ENCODE measurements at regions not wholly inside any gene's neighbourhood (a gene's known extent, or its start where the extent isn't known, plus 50 kb on each side); places are given as distances from the start of the nearest gene placed in this dataset.
A peak's percentile ranks its signal among the peaks of the same experiment; 100 is the strongest.
"Not testable (repeated sequence)": the region's sequence is repeated elsewhere in the genome, so short reads cannot be mapped to it uniquely, and the experiment has no call there.

DNA sequence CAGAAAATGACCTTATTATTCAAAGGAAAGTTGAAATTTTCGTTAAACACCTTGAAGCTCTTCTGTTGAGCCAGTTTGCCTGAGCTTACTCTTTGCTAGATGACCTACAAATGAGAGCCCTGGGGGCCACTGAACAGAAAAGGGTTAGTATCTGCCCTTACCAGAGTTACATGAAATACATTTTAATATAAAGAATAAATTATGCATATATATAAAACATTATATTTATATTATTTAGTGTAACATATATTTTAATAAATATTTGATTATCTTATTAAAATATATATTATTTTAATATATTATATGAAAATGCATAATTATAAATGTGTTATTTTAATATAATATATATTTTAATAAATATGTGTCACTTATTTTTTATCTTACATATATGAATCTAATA, 628.4 kb upstream of the TPK1 start:
- no peak for DNase-seq (ENCODE audit: low read depth)

DNA sequence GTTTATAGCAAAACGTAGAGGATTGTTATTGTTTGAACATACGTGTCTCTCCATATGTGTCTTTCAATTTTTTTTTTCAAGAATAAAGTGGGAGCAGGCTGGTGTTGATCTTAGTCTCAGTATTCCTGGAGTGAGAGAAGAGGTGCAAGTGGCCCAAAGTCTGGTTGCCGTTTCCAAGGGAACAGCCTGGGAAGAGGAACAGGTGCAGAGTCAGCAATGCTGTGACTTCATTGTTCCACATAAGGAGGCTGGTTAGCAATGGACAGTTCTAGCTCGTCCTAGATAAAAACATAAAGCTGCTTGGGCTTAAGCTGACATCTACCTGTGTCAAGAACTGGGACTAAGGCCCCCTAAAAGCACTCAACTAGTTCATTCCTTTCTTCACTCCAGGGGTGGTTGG, 626.6 kb upstream of the TPK1 start:
- DNase-seq (ENCODE audit: low read depth): no peak

DNA sequence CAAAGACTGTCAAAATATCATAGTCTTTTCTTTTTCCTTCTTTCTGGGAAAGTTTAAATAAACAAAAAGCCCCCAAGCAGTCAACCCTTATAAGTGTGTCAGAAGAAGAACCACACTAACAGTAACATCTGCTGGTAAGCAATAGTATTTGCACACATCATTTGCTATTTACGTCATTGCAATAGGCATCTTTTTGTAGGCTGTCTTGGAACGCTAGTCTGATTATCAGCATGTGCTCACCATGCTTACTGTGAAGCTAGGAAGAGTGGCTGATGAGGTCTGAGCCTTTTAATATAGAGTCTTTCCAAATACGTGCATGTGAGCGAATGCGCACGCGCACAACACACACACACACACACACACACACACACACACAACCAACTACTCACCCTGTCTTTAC, 599.0 kb upstream of the TPK1 start:
- DNase-seq (ENCODE audit: low read depth): no peak

DNA sequence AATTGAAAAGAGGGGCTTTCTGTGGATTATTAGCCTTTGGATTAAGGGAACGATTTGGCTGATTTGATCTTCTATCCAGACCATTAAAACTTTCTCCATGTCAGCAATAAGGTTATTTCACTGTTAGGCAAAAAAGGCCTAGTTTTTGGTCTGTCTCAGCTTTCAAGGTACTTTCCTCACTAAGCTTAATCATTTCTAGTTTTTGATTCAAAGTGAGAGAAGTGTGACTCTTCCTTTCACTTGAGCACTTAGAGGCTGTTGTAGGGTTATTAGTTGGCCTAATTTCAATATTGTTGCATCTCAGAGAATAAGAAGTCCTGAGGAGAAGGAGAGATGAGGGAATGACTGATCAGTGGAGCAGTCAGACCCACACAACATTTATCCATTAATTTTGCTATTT, 596.0 kb upstream of the TPK1 start:
- no peak for DNase-seq (ENCODE audit: low read depth)

DNA sequence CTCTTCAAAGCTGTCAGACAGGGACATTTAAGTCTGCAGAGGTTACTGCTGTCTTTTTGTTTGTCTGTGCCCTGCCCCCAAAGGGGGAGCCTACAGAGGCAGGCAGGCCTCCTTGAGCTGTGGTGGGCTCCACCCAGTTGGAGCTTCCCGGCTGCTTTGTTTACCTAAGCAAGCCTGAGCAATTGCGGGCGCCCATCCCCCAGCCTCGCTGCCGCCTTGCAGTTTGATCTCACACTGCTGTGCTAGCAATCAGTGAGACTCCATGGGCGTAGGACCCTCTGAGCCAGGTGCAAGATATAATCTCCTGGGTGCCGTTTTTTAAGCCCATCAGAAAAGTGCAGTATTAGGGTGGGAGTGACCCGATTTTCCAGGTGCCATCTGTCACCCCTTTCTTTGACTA, 582.6 kb upstream of the TPK1 start:
- DNase-seq (ENCODE audit: low read depth): not testable (repeated sequence)

DNA sequence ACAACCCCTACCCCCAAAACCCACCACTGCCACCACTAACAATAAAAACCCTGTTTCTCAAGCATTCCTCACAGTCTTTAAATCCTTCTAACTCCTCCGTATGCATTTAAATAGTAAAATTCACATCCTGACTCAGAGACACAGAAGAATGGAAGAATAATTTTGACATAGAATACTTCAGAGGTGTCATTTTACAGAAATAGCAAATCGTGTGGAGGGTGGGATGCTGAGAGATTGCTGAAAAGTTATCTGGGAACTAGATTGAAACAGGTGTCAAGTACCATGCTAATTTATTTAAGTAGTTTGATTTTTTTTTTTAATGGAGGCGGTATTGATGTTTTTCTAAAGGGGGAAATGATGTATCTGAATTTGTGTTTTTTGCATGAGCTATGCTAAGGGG, 575.2 kb upstream of the TPK1 start:
- DNase-seq (ENCODE audit: low read depth): no peak

DNA sequence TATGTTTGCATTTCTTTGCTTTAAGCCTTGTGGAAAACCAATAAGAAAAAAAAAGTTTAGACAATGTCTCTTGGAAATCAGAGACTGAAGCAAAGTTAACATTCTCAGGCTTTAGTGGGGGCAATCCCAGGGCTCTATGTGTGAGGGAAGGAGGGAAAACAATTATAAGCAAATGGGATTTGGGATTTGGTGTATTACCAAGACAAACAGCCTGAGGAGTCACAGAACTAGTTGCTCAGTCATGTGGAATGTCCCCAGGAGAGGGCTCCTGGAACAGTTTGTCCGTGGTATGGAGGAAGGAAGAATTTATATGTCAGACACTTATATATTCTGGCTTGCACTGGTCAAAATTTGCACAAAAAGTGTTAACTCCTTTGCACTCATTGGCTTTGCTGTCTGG, 562.9 kb upstream of the TPK1 start:
- DNase-seq (ENCODE audit: low read depth): peak; percentile 41

DNA sequence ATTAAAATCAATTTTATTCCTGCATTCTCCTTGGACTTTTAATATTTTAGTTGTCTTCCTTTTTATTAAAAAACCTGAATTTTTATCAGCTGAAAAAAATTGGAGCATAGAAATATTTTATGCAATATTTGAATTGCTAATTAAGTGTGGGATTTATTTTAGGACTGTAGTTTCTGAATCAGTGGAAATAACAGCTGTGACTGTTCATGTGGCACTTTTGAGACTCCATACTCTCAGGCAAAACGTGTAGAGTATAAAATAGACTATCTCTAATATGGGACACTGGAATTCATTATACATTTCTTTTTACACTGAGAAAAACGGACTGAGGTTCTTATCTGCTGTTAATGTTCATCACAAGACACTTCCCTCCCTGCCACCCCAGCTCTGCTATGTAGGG, 558.3 kb upstream of the TPK1 start:
- no peak for DNase-seq (ENCODE audit: low read depth)

DNA sequence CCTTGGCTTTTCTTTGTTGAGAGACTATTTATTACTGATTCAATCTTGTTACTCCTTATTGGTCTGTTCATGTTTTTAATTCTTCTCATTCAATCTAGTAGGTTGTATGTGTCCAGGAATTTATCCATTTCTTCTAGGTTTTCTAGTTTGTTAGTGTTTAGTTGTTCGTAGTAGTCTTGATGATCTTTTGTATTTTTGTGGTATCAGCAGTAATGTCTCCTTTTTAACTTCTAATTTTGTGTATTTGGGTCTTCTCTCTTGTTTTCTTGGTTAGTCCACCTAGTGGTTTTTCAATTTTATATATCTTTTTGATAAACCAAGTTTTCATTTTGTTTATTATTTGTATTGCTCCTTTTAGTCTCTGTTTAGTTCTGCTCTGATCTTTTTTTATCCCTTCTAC, 546.9 kb upstream of the TPK1 start:
- no peak for DNase-seq (ENCODE audit: low read depth)

DNA sequence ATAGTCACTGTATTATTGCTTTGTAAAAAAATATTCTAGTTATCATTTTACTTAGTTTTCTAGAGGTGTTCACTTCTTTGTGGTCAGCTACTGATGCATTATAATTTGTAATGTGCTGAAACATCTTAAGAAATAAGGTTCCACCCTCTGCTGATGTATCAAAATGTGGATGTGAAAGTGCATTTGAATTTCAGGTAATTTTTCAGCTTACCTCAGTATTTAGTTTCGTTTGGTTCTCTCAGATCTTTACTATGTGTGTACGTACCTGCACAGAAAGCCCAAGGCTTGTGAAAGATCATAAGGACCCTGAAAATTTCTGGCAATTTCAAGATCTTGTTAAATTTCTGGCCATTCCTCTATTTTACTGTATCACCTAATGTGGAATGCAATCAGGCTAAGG, 542.3 kb upstream of the TPK1 start:
- no peak for DNase-seq (ENCODE audit: low read depth)

DNA sequence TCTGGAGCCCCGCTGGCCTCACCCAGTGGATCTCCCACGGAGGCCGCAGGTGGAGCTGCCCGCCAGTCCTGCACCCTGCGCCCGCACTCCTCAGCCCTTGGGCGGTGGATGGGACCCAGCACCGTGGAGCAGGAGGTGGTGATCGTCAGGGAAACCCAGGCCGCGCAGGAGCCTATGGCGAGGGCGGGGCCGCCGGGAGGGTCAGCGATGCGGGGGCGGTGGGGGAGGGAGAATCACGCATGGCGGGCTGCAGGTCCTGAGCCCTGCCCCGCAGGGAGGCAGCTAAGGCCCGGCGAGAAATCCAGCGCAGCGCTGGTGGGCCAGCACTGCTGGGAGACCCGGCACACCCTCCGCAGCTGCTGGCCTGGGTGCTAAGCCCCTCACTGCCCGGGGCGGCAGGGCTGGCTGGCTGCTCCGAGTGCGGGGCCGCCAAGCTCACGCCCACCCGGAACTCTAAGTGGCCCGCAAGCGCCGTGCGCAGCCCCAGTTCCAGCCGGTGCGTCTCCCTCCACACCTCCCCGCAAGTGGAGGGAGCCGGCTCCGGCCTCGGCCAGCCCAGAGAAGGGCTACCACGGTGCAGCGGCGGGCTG, 524.8 kb upstream of the TPK1 start:
- no peak for DNase-seq (ENCODE audit: low read depth)

DNA sequence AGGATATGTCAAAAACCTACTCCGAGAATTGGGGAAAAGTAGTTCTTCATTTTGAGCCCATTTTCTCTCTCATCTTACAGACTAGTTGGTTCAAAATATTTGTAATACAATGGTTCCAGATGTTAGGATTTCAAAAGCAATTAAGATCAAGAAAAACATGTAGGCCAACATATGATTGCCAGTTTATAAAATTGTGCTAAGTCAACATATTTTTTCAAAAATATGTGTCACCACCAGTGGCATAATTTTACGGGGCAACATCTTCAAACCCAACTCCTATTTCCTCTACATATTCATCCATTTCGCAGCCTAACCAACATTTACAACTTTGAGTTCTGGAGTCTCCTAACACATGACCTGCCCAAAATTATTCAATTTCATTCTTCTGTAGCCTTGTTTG, 514.5 kb upstream of the TPK1 start:
- DNase-seq (ENCODE audit: low read depth): no peak

DNA sequence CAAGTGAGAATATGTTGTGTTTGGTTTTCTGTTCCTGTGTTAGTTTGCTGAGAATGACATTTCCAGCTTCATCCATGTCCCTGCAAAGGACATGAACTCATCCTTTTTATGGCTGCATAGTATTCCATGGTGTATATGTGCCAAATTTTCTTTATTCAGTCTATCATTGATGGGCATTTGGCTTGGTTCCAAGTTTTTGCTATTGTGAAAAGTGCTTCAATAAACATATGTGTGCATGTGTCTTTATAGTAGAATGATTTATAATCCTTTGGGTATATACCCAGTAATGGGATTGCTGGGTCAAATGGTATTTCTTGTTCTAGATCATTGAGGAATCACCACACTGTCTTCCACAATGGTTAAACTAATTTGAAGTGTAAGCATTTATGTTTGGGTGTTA, 513.6 kb upstream of the TPK1 start:
- not testable (repeated sequence) for DNase-seq (ENCODE audit: low read depth)

DNA sequence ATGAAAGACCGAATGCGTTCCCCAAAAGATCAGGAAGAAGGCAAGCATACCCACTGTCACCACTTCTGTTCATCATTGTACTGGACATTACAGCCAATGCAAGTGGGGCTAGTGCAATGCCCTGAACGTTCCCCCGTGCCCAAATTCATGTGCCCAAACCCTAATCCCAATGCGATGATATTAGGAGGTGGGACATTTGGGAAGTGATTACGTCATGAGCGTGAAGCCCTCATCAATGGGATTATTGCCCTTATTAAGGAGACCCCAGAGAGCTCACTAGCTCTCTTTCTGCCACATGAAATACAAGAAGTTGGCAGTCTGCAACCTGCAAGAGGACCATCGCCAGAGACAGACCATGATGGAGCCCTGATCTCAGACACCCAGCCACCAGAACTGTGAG, 511.4 kb upstream of the TPK1 start:
- no peak for DNase-seq (ENCODE audit: low read depth)

DNA sequence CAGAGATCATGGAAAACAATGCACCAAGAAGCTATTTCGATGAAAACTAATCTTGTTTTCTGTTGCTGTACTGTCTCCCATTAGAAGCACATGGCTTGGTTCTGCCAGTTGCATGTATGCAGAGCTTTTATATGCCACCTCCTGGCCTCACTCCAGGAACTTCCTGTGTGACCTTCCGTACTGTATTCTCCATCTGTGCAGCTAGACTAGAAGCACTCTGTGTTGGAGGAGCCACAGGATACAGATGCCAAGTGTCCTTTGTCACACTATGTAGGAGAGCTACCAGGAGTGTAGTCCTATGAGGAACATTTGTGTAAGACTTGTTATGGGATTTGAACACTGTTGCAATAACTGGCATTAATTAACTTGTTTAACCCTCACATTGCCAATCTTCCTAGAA, 503.5 kb upstream of the TPK1 start:
- no peak for DNase-seq (ENCODE audit: low read depth)

DNA sequence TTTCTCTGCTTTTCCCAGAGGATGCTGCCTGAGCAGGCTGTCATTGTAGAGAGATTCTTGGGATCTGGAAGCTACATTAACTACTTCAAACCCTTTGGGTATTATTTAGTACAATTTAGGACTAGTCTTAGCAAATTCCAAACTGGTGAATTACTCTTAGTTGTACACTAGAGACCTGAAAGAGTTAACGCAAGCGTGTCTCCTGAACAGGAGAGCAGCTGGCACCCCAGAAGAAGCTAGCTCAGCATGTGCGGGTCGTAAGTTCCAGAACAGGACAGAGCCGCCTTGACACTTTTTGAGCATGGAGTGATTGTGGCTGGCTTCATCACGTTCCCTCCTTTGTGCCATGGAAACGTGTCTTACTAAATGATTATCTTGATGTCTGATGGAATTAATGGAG, 495.7 kb upstream of the TPK1 start:
- no peak for DNase-seq (ENCODE audit: low read depth)

DNA sequence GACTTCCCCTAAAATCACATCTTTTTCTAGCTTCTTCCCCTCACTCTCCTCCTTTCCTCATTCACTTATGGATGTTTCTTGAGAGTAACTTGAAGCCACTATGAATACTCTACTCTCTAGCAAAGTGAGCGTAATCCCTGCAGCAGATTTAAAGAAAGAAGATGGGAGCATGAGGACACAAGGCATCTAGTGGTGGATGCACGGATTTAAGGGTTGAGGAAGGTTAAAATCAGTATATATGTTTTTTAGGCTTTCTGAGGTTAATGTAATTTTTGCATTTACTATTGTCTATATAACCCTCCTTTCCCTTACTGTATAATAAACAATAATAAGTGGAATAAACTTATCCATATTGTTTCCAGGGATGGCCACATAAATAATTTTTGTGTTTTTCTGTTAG, 495.2 kb upstream of the TPK1 start:
- DNase-seq (ENCODE audit: low read depth): no peak

DNA sequence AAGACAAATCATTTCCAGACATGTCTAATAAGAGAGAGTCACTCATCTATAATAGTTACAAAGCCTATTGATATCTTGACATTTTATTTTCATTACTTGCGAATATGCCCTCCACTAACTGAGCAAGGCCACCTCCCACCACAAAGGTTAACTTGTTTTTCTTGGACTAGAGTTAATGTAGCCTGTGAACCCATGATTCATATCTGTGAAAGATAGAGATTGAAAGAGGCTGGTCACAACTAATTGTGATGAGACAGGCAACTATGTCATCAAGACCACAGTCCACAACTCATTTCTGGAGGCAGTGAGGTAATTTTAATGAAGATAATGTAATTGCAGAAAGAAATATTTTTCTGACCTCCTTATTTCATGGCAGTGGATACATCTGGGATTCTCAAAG, 491.8 kb upstream of the TPK1 start:
- DNase-seq (ENCODE audit: low read depth): no peak

DNA sequence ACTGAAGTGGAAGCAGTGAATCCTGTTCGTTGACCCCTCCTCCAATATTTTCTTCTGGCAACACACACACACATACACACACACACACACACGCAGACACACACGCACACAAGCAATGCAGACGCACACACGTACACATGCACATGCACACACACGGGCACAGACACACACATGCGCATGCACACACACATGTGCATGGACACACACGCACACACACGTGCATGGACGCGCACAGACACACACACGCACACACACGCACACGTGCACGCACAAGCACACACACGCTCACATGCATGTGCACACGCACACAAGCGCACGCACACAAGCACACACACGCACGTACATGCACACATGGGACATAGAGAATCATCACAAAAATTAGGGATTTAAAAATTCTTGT, 488.2 kb upstream of the TPK1 start:
- DNase-seq (ENCODE audit: low read depth): no peak

DNA sequence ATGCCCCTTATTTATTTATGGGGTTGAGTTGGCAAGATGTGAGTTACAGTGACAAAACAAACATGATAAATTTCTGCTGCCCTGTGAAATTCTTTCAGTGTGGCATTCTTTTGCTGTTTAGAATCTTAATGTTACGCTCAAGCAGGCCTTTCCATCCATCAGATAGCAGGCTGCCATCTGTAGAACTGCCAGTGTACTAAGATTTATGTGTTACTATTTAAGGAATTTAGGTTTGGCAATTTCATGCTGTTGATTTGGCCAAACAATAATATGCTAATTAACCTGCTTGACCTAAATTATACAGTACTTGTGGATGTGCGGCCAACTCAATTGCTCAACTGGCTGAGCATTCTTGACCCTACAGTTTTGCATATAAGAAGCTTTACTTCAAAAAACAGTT, 477.7 kb upstream of the TPK1 start:
- DNase-seq (ENCODE audit: low read depth): no peak

DNA sequence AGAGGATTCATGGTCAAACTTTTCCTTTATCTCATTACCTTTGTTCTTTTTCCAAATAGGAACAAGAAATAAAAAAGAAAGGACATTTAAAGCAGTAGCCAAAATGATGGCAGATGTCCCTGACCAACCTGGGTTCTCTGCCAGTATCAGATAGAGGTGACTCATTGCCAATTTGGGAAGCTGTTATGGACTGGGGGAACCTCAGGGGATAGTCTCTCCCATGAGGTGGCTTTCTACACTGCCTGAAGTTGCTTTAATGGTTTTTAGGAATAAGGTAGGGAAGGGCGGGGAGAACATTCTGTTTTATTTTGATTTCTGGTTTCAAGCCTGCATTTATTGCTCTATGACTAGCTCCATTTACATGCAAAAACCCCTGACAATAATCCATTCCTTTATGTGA, 457.9 kb upstream of the TPK1 start:
- no peak for DNase-seq (ENCODE audit: low read depth)

DNA sequence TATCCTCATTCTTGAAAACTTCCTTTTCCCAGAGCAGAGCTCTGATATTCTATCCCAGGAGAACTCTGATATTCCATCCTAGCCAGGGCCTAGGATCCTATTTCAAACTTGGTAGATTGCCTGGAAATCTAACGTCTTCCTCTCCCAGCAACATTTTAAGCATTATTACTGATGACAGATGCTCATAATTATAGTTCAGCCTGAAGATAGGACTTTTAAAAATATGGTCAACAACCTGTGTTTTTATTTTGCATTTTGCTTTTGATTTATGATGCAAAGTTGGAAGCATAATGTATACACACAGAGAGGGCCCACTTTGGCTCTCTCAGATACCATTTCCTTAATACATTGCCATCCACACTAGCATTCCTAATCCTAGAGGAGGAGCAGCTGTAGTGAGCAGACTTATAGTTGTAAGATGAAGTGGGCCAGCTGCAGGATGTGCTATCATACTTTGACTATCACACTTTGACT, 457.4 kb upstream of the TPK1 start:
- no peak for DNase-seq (ENCODE audit: low read depth)

DNA sequence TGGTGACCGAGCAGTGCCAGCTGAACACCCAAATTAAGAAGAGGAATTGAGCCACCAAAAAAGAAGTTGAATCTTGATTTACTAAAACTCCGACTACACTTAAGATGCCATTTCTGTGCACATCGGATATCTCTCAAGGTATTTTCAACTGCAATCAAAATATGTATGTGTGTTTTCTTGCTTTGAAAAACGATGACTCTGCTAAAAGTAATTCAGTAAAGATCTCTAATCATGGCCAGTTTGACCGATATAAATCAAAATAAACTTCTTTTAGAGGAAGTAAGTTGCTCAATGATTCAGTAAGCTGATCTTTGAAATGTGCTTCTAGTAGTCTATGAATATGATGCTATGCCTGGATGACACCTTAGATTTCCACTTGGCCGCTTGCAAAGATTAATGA, 453.5 kb upstream of the TPK1 start:
- DNase-seq (ENCODE audit: low read depth): no peak

DNA sequence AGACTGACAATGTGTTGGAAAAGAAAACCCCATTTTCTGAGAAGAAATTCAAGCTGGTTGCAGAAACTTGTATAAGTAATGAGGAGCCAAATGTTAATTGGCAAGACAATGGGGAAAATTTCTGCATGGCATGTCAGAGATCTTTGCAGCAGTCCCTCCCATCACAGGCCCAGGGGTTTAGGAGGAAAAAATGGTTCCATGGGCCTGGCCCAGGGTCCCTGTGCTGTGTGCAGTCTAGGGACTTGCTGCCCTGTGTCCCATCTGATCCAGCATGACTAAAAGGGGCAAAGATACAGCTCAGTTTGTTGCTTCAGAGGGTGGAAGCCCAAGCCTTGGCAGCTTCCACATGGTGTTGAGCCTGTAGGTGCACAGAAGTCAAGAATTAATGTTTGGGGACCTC, 440.3 kb upstream of the TPK1 start:
- no peak for DNase-seq (ENCODE audit: low read depth)
